GM12801 (cell line): ENCODE measurements at regions not wholly inside any gene's neighbourhood (a gene's known extent, or its start where the extent isn't known, plus 50 kb on each side); places are given as distances from the start of the nearest gene placed in this dataset.

Experiments used
- CTCF ChIP-seq: IDR thresholded peaks from one replicate; pipeline ENCODE4 v1.5.1; 2011; ENCODE audit warnings: control low read depth; ENCODE audit not compliant: insufficient read length; ENCODE audit errors: extremely low read depth

- no peak for TF ChIP-seq CTCF
Measured at GRCh38 chr5:101338226-101338625, 435.1 kb upstream of the ST8SIA4 start.

GRCh38 chr5:101327816-101328215 lies 424.7 kb upstream of the ST8SIA4 start:
- TF ChIP-seq CTCF = no peak

- TF ChIP-seq CTCF = no peak
Measured at GRCh38 chr5:101326766-101327165, 423.7 kb upstream of the ST8SIA4 start.

- TF ChIP-seq CTCF = no peak
Measured at GRCh38 chr5:101306391-101307137, 403.5 kb upstream of the ST8SIA4 start.

GRCh38 chr5:101296477-101296876 lies 393.4 kb upstream of the ST8SIA4 start:
- no peak for TF ChIP-seq CTCF

GRCh38 chr5:101292199-101292598 lies 389.1 kb upstream of the ST8SIA4 start:
- no peak for TF ChIP-seq CTCF

GRCh38 chr5:101288633-101289032 lies 385.6 kb upstream of the ST8SIA4 start:
- TF ChIP-seq CTCF = no peak
